WI38 (cell line): ENCODE measurements at regions not wholly inside any gene's neighbourhood (a gene's known extent, or its start where the extent isn't known, plus 50 kb on each side); places are given as distances from the start of the nearest gene placed in this dataset.

Experiments used
- H3K4me3 ChIP-seq: 2 replicates; pipeline ENCODE4 v1.5.1; 2011; ENCODE audit warnings: low read depth, mild to moderate bottlenecking, control low read depth, low read length
- TF ChIP-seq, protein P1 (sequence below): IDR thresholded peaks from 2 replicates; pipeline ENCODE4 v1.5.1; 2012; ENCODE audit warnings: low read depth, mild to moderate bottlenecking, control low read depth, low read length

DNA sequence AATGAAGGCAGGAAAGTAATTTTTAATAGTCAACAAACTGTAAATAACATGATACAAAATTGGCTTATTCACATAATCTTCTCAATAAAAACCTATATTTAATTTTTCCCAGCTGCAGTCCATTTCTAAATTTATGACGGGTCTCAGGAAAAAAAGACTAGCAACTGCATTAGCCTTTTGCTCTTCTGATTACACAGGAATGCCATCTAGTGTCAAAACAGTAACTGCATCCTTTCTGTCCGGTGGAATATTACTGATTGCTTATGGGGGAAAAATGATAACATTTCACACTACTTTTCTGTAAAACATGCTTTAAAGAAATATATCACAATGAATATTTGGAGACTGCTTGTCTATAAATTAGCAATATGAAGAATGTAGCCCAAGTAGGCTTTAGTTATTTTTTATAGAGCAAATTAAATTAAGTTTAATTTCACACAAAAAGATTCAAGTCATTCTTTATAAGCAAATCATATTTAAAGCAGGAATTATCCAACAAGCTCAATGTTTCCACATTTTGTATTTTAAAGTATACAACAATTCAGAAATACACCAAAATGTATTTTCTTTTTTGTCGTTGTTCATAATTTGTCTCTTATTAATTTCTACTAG lies 534.7 kb downstream of the CDH10 start:
- H3K4me3 ChIP-seq = no peak overlapping the region
- TF ChIP-seq, protein P1, sequence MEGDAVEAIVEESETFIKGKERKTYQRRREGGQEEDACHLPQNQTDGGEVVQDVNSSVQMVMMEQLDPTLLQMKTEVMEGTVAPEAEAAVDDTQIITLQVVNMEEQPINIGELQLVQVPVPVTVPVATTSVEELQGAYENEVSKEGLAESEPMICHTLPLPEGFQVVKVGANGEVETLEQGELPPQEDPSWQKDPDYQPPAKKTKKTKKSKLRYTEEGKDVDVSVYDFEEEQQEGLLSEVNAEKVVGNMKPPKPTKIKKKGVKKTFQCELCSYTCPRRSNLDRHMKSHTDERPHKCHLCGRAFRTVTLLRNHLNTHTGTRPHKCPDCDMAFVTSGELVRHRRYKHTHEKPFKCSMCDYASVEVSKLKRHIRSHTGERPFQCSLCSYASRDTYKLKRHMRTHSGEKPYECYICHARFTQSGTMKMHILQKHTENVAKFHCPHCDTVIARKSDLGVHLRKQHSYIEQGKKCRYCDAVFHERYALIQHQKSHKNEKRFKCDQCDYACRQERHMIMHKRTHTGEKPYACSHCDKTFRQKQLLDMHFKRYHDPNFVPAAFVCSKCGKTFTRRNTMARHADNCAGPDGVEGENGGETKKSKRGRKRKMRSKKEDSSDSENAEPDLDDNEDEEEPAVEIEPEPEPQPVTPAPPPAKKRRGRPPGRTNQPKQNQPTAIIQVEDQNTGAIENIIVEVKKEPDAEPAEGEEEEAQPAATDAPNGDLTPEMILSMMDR = no peak

DNA sequence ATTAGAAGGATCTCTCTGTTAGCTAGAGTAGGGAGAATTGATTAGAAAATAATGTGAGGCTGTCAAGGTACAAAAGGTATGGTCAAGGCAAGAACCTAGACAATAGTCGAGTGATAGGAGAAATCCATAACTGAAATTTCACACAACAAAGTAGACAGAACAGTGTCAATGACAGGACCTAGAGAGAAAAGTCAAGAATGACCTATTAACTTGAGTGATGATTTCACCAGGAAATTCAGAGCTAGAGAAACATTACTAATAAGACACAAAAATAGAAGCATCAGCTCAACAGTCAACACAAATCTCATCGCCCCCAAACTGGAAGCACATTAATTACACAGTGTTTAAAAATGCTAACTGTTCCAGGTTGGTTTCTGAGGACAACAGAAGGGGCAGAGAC lies 532.4 kb downstream of the CDH10 start:
- no peak overlapping the region for H3K4me3 ChIP-seq
- TF ChIP-seq, protein P1 = no peak

DNA sequence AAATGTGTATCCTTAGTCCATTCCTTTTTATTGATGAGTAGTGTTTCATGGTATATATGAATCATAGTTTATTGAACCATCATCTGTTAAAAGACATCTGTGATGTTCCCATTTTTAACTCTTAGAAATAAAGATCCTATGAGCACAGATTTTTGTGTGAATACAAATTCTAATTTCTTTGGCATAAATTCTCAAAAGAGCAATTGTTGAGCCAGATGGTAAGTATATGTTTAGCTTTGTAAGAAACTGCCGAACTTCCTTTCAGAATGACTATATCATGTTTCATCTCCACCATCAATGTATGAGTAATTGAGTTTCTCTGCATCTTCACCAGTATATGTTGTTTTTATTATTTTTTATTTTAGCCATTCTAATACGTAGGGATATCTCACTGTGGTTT lies 526.4 kb downstream of the CDH10 start:
- H3K4me3 ChIP-seq = no peak overlapping the region
- TF ChIP-seq, protein P1 = no peak

DNA sequence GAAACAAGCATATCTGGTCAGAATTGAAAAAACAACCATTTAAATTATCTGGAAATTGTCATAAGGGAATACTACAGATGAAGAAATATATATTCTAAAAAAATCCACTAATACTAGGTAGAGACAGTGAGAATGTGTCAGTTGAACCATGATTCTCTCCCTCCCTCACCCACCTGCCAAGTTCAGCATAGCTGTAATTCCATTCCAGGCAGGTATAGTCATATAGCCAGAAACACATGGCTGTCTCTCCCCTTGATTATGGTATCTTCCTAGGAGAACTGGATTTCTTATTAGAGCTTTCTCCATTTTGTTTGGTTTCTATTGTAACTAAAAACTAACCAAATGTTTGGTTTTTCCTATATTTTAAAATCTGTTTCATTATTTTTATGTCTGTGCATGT lies 509.2 kb downstream of the CDH10 start:
- TF ChIP-seq, protein P1 = no peak
- no peak overlapping the region for H3K4me3 ChIP-seq

DNA sequence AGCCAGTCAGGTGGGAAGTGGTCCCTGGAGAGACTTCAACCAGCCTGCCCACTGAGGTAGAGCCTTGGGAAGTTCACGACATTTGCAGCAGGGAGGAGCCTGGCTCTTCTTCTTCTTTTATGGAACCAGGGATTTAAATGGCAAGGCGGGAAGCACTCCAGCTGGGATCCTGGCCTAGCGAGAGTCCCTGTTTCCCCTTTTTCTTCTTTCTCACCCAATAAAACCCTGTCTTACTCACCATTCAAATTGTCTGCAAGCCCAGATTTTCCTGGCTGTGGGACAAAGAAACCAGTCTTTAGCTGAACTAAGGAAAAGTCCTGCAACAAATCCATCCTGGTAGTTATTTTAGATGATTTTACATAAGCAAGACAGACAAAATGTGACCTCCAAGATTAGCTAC lies 503.7 kb downstream of the CDH10 start:
- TF ChIP-seq, protein P1 = no peak

DNA sequence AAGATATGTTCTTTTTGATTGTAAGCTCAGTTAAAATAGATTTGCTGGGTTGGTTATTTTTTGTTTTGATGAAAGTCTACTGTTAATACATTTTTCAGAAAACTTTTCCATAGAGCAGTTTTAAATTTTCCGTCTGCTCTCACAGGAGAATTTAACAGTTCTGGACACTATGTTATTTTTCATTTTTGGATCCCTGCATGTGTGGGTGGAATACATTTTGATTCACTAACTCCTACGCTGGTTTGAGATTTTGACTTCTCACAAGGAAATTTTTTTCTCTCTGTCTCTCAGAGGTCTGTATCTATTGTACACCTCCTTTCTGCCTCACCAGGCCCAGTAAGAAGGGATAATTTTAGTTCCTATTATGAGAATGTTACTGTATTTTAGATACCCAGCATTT lies 502.4 kb downstream of the CDH10 start:
- TF ChIP-seq, protein P1 = no peak
- H3K4me3 ChIP-seq = no peak overlapping the region

More for the DNA sequence above, 503.7 kb downstream of the CDH10 start:
- H3K4me3 ChIP-seq = no peak overlapping the region

DNA sequence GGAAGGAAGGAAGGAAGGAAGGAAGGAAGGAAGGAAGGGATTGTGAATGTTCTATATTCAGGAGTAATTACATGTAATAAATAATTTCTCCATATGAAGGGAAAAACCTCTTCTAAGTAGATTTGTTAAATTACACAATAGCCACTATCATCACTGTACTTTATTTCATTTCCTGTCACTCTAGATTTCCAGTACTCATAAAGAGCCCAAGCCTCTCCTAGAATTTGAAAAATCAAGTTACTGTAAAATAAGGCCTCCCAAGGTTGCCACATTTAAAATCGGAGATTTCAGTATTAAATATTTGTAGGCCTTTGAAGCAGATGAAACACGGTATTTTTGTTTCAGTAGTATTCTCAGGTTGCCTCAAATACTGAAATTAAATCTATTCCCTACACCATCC lies 499.0 kb downstream of the CDH10 start:
- TF ChIP-seq, protein P1 = no peak
- H3K4me3 ChIP-seq = no peak overlapping the region
